GM18867 (cell line): ENCODE measurements at regions not wholly inside any gene's neighbourhood (a gene's known extent, or its start where the extent isn't known, plus 50 kb on each side); places are given as distances from the start of the nearest gene placed in this dataset.
"Not testable (repeated sequence)": the region's sequence is repeated elsewhere in the genome, so short reads cannot be mapped to it uniquely, and the experiment has no call there.

ENCODE experiments used
- ATAC-seq: cut with Tn5 transposase; IDR thresholded peaks from one replicate; pipeline ENCODE4 v1.9.1; 2021; ENCODE audit warnings: mild to moderate bottlenecking, moderate library complexity; ENCODE audit not compliant: unreplicated experiment

DNA sequence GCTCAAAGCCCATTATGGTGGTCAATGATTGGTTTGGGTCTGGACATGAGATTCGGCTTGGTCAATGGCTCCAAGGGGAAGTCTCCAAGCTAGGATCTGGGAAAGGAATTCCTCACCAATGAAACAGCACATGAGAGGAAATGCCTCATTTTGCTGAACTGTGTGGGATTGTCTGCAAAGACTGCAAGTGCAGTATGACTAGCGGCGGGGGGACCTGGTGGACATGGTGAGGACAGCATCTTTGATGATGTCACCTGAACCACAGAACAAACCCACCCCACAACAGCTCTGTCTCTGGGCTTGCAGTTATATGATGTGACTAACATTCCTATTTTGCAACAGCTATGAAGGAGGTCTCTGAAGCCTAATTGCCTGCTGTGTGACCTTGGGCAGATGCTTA lies 50.6 kb upstream of the NKD1 start:
- ATAC-seq: no peak

GRCh38 chr16:50496990-50497389 lies 51.2 kb upstream of the NKD1 start:
- no peak for ATAC-seq

DNA sequence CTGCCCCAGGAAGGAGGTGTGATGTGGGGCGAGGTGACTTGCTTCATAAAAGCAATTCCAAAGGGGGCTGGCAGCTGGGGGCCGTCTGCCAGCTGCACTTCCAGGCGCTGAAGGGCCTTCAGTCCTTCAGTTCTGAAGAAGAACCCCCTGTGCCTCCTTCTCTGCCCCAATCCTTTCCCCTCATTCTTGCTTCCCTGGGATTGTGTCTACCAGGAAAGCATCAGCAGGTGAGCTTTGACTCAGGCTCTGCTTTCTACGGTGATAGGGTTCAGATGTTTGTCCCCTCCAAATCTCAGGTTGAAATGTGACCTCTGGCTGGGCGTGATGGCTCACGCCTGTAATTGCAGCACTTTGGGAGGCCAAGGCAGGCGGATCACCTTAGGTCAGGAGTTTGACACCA lies 52.5 kb upstream of the NKD1 start:
- no peak for ATAC-seq

DNA sequence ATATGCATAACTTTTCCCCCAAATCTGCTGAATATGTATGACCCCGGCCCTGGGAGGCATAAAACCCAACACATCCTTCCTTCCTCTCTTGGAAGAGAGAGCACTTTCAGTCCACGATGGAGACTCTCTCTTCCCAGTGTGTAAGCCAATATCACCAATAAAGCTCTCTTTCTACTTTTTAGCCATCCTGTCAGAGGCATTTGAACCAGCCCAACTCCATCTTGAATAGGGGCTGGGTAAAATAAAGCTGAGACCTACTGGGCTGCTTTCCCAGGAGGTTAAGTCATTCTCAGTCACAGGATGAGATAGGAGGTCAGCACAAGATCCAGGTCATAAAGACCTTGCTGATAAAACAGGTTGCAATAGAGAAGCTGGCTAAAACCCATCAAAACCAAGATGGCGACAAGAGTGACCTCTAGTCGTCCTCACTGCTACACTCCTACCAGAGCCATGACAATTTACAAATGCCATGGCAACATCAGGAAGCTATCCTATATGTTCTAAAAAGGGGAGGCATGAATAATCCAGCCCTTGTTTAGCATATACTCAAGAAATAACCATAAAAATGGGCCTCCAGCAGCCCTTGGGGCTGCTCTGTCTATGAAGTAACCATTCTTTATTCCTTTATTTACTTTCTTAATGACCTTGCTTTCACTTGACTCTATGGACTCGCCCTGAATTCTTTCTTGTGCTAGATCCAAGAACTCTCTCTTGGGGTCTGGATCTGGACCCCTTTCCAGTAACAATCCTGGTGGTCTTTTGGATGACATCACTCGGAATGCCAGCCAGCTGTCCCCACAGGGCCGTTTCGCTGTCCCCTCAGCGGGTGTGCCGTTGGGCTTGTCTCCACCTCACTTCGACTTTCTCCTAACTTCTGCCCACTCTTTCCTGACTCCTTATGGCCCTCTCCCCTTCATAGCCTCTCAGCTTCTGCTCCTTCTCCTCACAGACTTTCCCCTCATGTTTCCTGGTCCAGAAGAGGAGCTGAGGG lies 53.4 kb upstream of the NKD1 start:
- no peak for ATAC-seq

DNA sequence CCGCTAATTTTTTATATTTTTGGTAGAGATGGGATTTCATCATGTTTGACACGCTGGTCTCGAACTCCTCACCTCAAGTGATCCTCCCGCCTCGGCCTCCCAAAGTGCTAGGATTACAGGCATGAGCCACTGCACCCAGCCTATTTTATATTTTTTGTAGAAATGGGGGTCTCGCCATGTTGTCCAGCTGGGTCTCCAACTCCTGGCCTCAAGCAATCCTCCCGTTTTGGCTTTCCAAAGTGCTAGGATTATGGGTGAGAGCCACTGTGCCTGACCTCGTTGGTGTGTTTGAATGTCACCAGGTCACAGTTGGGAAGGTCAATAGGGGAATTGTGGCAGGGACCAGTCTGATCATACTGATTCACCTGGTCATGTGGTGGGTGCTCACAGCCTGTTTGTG lies 56.7 kb upstream of the NKD1 start:
- no peak for ATAC-seq

DNA sequence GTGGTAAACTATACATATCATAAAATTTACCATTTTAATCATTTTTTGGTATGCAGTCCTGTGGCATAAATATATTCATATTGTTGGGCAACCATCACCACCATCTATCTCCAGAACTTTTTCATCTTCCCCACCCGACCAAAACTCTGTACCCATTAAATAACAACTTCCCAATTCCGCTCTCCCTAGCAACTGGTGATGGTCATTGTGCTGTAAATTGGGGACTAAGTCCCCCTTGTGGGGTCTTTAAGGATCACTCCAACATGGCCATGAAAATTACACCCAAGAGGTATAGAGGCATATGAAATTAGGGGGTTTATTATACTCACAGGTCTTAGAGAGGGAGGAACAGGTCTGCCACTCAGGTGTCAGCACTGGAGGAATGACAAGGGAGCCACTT lies 57.4 kb upstream of the NKD1 start:
- ATAC-seq: no peak

GRCh38 chr16:50489182-50489581 lies 59.0 kb upstream of the NKD1 start:
- no peak for ATAC-seq

GRCh38 chr16:50487528-50487927 lies 60.7 kb upstream of the NKD1 start:
- no peak for ATAC-seq

- not testable (repeated sequence) for ATAC-seq
These were observed 62.0 kb upstream of the NKD1 start for GRCh38 chr16:50486162-50486561.

DNA sequence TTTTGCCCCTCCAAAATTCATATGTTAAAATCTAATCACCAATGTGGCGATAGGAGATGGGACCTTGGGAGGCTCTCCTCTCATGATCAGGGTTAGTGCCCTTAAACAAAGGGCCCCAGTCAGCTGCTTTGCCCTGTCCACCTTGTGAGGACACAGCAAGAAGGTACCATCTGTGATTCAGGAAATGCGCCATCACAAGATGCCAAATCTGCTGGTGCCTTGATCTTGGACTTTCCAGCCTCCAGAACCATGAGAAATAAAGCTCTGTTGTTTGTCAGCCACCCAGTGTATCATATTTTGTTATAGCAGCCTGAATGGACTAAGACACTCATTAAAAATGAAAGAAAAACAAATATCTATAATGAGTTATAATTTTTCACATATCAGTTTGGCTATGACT lies 63.0 kb upstream of the NKD1 start:
- ATAC-seq: no peak

DNA sequence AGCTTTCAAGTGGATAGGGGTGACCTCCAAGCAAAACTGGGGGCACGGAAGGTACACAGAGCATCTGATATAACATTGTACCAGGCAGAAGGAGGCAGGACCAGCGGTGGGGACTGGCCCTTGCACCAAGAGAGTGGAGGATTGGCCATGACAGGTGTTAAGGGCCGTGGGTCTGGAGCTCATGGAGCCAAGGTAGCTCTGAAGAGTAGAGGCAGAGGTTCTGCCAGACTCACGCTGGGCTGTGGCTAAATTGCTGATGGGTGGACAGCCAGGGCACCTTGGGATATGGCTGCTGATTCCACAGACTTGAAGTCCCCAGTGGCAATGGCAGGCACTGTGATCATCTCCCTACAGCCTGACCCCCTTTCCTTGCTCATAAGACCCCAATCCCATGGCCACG lies 65.9 kb upstream of the NKD1 start:
- no peak for ATAC-seq

- no peak for ATAC-seq
These were observed 68.0 kb upstream of the NKD1 start for GRCh38 chr16:50480206-50480605.

DNA sequence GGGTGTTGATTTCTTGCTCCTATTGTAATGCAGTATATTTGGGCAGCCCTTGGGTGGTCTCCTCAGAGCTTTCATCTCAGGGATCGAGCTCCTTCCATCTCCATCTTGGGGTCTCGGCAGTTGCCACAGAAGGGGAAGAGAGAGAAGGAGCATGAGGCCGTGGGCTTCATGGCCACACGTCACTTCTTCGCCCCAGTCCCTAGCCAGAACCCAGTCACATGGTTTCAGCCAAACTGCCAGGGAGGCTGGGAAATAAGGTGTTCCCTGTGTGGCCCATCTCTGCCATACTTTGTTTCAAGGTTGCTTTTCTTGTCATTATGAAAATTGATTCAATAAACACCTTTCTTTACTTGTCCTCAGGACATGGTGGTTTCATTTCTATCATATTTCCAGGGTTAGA lies 68.4 kb upstream of the NKD1 start:
- no peak for ATAC-seq

GRCh38 chr16:50478773-50479149 lies 69.4 kb upstream of the NKD1 start:
- no peak for ATAC-seq

GRCh38 chr16:50478075-50478772 lies 70.0 kb upstream of the NKD1 start:
- ATAC-seq: no peak

DNA sequence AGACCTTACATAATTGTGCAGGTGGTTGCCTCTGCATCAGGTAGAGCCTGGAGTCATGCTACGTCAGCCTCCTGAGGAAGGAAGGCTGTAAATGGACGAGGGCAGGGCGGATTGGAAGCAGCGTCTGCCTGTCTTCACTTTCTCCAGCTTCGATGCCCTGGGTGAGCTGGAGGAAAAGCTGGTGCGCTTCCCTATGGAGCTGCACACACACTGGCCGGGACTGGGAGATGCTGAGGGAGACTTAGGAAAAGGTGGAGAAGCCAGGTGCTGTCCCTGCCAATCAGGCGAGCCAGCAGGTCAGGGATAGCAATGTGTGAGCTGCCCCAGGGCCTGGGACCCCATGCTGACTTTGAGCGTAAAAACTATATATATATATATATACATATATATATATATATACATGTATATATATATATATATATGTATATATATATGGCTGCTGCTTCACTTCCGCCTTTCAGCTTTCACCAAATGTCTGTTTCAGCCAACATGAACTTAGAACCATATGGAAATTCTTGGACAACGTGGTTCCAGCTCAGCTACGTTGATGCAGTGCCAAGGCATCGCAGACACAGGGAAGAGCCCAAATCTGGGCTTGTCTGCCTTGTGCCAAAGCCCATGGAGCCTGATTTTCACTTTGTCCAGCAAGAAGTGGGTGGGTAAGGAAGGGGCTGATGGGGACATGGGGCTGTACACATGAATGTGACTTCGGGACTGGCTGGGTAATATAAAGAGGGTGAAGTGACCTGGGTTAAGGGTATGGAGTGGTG lies 71.5 kb upstream of the NKD1 start:
- no peak for ATAC-seq

- no peak for ATAC-seq
These were observed 73.0 kb upstream of the NKD1 start for GRCh38 chr16:50475170-50475569.

DNA sequence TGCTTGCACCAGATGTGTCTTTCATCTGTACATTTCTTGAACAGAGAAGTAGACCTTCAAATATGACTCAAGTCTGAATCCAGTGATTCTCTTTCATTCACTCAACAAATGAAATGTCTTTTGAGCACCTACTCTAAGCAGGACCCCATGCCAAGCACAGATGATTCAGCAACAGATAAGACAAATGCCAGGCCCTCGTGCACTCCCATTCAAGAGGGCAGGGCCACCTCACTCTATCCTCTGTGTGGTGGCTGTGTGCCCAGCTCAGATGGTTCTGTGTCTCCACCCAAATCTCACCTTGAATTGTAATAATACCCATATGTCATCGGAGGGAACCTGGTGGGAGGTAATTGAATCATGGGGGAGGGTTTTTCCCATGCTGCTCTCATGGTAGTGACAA lies 74.1 kb upstream of the NKD1 start:
- no peak for ATAC-seq

DNA sequence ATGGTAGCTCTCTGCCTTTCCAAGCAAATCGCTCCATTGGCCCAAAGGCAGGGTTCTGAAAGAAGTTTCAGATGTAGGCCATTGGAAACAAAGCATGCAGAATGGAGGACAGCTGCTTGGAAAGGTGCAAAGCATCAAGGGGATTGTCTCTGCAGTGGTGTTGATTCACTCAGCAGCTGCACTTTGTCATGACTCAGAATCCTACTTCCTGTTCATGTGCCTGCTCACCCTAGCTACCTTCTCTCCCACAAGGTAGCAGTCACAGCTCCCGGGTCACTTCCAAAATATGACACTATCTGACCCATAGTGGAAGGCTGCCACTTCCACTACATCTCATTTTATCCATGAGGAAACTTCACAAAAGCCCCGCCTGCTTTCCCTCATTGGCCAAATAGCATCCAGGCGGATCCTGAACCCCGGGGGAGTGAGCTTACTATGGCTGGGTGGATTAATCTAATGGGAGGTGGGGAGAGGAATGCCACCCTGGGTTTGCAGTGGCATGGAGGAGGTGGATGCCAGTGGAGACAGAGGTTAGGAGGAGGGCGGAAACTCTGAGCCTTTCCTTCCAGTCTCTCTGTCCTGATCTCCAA lies 74.7 kb upstream of the NKD1 start:
- peak; percentile 62 for ATAC-seq

DNA sequence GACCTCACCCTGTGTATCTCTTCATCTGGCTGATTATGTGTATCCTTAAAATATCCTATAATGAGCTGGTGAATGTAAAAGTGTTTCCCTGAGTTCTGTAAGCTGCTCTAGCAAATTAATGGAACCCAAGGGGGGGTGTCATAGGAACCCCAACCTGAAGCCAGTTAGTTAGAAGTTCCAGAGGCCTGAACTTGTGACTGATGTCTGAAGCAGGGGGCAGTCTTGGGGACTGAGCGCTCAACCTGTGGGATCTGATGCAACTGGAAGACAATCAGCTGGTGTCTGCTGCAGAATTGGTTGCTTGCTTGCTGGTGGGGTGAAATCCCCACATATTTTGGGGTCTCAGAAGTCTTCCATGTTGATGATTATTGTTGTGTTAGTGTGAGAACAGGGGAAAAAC lies 75.7 kb upstream of the NKD1 start:
- ATAC-seq: no peak

DNA sequence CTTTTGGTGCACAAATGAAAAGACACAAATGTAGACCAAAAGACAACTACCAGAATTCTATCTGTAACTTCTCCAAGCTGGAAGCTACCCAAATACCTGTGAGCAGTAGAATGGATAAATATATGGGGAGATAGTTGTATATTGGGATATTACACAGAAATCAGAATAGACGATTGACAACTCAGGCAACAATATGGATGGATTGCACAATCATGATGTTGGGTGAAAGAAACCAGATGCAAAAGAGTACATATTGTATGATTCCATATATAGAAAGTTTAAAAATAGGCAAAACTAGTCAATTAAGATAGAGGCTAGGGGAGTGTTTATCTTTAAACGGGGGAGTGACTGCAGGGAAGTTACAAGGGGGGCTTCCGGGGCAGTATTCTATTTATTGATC lies 77.5 kb upstream of the NKD1 start:
- ATAC-seq: no peak
